LoVo (cell line): ENCODE measurements at regions not wholly inside any gene's neighbourhood (a gene's known extent, or its start where the extent isn't known, plus 50 kb on each side); places are given as distances from the start of the nearest gene placed in this dataset.
A peak's percentile ranks its signal among the peaks of the same experiment; 100 is the strongest.

Experiments used
- DNase-seq: peaks from one replicate; pipeline ENCODE4 v3.0.0-alpha.2; 2016; ENCODE audit warnings: low spot score

DNA sequence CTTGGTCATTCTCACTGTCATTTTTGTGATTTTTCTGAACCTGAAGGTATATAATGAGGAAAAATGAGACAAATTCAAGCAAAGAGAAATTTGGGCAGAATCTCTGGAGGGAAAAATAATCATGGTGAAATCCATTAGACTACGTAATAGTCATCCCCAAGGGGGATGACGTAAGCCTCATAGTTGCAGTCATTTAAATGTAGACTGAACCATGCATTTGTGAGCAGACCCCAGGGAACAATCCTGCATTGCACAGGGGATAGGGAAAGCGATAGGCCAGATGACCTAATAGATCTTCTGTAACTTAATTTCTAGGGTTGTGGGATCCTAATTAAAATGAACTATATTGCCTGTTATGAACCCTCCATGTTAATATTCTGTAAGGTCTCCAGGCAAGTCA is 167.4 kb upstream of the C1orf21 start:
- DNase-seq: no peak

- no peak for DNase-seq
Observed at GRCh38 chr1:184219883-184220282, 166.9 kb upstream of the C1orf21 start.

- no peak for DNase-seq
Observed at GRCh38 chr1:184221087-184221486, 165.7 kb upstream of the C1orf21 start.

GRCh38 chr1:184222652-184223052 is 164.2 kb upstream of the C1orf21 start:
- peak; percentile 51 for DNase-seq

- no peak for DNase-seq
Observed at GRCh38 chr1:184223216-184223615, 163.6 kb upstream of the C1orf21 start.

- DNase-seq: no peak
Observed at GRCh38 chr1:184225283-184226099, 161.3 kb upstream of the C1orf21 start.

- no peak for DNase-seq
Observed at GRCh38 chr1:184226100-184226487, 160.7 kb upstream of the C1orf21 start.

DNA sequence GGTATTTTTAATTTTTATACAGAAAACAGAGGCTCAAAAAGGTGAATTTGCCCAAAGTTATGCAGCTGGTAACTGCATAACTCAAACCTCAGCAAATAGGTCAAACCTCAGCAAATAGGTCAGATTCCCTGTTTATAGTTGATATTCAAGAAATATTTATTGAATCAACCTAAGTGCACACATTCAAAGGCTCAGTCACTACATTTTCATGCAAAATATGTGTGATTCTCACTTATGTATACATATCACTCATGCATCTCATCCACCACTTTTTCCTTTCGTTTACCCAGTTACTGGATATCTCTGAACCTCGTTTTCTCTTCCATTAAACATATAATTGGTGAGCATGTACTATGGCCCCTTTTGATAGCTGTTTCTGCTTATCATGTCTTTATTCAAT is 158.3 kb upstream of the C1orf21 start:
- DNase-seq: no peak

DNA sequence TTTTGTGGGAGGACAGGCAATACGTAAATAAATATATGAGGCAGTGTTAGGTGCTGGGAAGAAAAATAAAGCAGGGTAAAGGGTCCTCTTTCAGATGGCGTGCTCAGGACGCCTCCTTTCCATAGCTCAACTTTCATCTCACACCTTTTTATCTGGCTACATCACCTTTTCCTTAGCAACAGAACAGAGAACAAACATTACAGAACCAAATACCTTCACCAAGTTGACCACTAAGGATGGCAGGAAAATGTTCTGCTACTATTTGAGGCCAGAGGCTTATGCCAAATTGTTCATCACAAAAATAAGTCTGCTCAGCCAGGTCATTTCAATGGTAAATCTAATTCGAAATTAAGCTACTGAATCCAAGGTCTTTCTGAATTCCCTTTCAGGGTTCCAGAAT is 149.2 kb upstream of the C1orf21 start:
- no peak for DNase-seq

- DNase-seq: no peak
Observed at GRCh38 chr1:184241446-184241845, 145.4 kb upstream of the C1orf21 start.

GRCh38 chr1:184242507-184242943 is 144.3 kb upstream of the C1orf21 start:
- peak; percentile 25 for DNase-seq

DNA sequence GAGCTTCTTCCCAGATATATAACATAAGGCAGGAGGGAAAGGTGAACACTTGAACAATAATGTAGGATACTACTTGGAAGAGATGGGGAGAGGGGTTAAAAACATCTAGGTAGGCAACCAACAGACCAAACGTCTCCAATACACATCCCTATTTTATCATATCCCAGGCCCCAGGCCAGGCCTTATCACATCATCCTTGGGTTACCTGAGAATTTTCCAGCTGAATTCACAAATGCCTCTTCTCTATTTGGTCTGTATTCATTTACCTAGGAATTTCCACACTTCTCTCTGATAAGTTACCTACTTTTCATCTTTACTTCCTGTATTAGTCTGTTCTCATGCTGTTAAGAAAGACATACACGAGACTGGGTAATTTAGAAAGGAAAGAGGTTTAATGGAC is 141.9 kb upstream of the C1orf21 start:
- DNase-seq: no peak

- DNase-seq: no peak
Observed at GRCh38 chr1:184247671-184248070, 139.2 kb upstream of the C1orf21 start.

GRCh38 chr1:184253921-184254320 is 132.9 kb upstream of the C1orf21 start:
- no peak for DNase-seq

GRCh38 chr1:184254849-184255248 is 132.0 kb upstream of the C1orf21 start:
- no peak for DNase-seq

- DNase-seq: no peak
Observed at GRCh38 chr1:184255560-184255959, 131.3 kb upstream of the C1orf21 start.

GRCh38 chr1:184257873-184258272 is 129.0 kb upstream of the C1orf21 start:
- no peak for DNase-seq

GRCh38 chr1:184258525-184258924 is 128.3 kb upstream of the C1orf21 start:
- DNase-seq: no peak

- no peak for DNase-seq
Observed at GRCh38 chr1:184260382-184260781, 126.4 kb upstream of the C1orf21 start.

GRCh38 chr1:184262109-184262508 is 124.7 kb upstream of the C1orf21 start:
- no peak for DNase-seq

DNA sequence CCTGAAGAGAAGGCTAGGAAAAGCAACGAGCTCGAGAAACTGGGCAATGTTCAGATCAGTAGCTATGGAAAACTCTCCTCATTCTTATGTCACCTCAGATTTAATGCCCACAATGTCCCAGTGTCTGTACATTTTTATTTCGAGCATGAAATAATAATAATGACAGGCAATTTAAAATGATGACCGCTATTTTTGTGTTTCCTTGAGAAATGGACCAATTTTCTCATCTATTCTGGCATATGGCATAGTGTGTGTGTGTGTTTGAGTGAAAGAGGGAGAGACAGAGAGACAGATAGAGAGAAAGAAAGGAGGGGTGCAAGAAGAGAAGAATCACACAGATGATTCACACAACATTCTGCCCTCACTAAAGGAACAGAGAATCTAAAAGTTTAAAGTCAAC is 119.1 kb upstream of the C1orf21 start:
- no peak for DNase-seq

DNA sequence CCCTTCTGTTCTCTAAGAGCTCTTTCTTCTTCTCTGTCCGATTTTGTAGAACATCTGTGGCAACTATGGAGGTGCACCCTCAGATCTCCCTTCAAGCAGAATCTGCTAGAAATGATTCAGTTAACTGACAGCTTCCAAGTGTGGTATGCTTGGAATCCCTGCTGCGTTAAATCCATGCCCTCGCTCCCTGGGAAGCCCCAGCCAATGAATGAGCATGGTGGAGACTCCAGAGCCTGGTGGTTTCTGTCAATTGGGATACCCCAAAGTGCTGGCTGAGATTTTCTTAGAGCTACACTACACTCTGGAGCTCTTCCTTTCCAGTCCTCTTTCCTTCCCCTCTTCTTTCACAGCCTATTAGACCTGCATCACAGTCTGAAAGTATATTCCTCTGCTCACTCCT is 116.3 kb upstream of the C1orf21 start:
- DNase-seq: no peak

DNA sequence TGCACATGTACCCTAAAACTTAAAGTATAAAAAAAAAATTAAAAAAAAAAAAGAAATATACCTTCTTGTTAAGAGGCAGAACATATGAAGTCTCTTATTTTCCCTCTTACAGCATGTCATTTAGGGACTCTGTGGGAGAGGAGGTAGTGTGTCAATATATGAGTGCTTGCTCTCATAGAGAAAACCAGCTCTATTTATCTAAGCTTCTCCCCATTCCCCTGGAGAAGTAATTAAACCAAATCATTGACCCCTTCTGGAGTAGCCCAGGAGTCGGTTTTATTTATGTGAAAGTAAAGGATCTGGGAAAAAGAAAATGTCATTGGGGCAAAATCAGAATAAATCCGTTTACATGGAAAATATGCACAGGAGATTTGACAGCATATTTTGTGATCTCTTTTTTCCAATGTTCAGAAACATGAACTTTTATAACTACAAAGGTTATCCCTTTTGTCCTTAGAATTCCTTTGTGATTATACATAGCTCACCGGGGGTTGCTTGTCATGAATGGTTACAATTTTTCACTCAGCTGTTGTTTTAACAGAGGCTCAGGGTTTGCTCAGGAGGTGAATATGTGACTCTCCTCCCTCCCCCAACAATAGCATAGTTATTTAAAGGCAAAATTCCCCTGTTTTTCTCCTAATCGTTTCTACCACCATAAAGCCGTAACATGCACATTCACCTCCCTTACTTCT is 114.5 kb upstream of the C1orf21 start:
- no peak for DNase-seq

GRCh38 chr1:184276416-184276815 is 110.4 kb upstream of the C1orf21 start:
- no peak for DNase-seq
